ENCODE measurements at regions not wholly inside any gene's neighbourhood (a gene's known extent, or its start where the extent isn't known, plus 50 kb on each side); places are given as distances from the start of the nearest gene placed in this dataset.

- TF ChIP-seq ZNF114 (tag by site-specific recombination; IDR thresholded peaks at IDR 0.05) (no peak), INSM2 (tag by site-specific recombination; IDR thresholded peaks at IDR 0.05) (0 out of 2 replicates have a peak, but pooled peaks have one; percentile 29), ZNF423 (tag by site-specific recombination; IDR thresholded peaks at IDR 0.05) (no peak), ZNF600 (tag by site-specific recombination; IDR thresholded peaks at IDR 0.05) (0 out of 2 replicates have a peak, but pooled peaks have one; percentile 20), GFI1B (tag by site-specific recombination; IDR thresholded peaks at IDR 0.05) (peak; percentile 35; the same call in 1 of the 2 replicates), ZNF366 (tag by site-specific recombination; conservative IDR thresholded peaks at IDR 0.05) (peak; percentile 35; the same call in 1 of the 2 replicates), ZNF660 (tag by site-specific recombination; IDR thresholded peaks at IDR 0.05) (no peak), ZNF184 (tag by site-specific recombination; IDR thresholded peaks at IDR 0.05) (no peak; the same call in 1 of the 2 replicates), ZNF426 (tag by site-specific recombination; IDR thresholded peaks at IDR 0.05) (no peak), ZBTB21 (tag by site-specific recombination; IDR thresholded peaks at IDR 0.05) (no peak), ZNF138 (tag by site-specific recombination; IDR thresholded peaks at IDR 0.05; ENCODE audit: borderline replicate concordance) (no peak), ZNF335 (tag by site-specific recombination; conservative IDR thresholded peaks at IDR 0.05) (peak; percentile 48), REPIN1 (tag by site-specific recombination; IDR thresholded peaks at IDR 0.05; ENCODE audit: low read depth) (no peak), HIC1 (tag by site-specific recombination; IDR thresholded peaks at IDR 0.05) (peak; percentile 51), ZNF544 (tag by site-specific recombination; IDR thresholded peaks at IDR 0.05) (no peak), ZNF548 (tag by site-specific recombination; IDR thresholded peaks at IDR 0.05) (no peak), OSR2 (tag by site-specific recombination; IDR thresholded peaks at IDR 0.05) (0 out of 2 replicates have a peak, but pooled peaks have one; percentile 56), ZNF16 (tag by site-specific recombination; IDR thresholded peaks at IDR 0.05; ENCODE audit: low read depth) (no peak), SP7 (tag by site-specific recombination; IDR thresholded peaks at IDR 0.05) (0 out of 2 replicates have a peak, but pooled peaks have one; percentile 31), ZNF266 (tag by site-specific recombination; IDR thresholded peaks at IDR 0.05; ENCODE audit: low read depth) (no peak), KLF10 (tag by site-specific recombination; IDR thresholded peaks at IDR 0.05) (no peak), ZIC2 (tag by site-specific recombination; IDR thresholded peaks at IDR 0.05) (peak; percentile 41; the same call in 1 of the 2 replicates), HOXD13 (CRISPR knock-in tag; IDR thresholded peaks at IDR 0.05; ENCODE audit: borderline replicate concordance) (no peak), BCL6B (tag by site-specific recombination; IDR thresholded peaks at IDR 0.05) (no peak), ZNF837 (tag by site-specific recombination; IDR thresholded peaks at IDR 0.05) (no peak), ZNF157 (tag by site-specific recombination; IDR thresholded peaks at IDR 0.05) (no peak), ZNF664 (tag by site-specific recombination; IDR thresholded peaks at IDR 0.05) (no peak), ZNF416 (tag by site-specific recombination; IDR thresholded peaks at IDR 0.05) (no peak)
- TF ChIP-seq, protein P1, sequence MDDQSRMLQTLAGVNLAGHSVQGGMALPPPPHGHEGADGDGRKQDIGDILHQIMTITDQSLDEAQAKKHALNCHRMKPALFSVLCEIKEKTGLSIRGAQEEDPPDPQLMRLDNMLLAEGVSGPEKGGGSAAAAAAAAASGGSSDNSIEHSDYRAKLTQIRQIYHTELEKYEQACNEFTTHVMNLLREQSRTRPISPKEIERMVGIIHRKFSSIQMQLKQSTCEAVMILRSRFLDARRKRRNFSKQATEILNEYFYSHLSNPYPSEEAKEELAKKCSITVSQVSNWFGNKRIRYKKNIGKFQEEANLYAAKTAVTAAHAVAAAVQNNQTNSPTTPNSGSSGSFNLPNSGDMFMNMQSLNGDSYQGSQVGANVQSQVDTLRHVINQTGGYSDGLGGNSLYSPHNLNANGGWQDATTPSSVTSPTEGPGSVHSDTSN (CRISPR knock-in tag; IDR thresholded peaks at IDR 0.05), result no peak
- TF ChIP-seq, protein P2, sequence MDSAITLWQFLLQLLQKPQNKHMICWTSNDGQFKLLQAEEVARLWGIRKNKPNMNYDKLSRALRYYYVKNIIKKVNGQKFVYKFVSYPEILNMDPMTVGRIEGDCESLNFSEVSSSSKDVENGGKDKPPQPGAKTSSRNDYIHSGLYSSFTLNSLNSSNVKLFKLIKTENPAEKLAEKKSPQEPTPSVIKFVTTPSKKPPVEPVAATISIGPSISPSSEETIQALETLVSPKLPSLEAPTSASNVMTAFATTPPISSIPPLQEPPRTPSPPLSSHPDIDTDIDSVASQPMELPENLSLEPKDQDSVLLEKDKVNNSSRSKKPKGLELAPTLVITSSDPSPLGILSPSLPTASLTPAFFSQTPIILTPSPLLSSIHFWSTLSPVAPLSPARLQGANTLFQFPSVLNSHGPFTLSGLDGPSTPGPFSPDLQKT (IDR thresholded peaks at IDR 0.05; ENCODE audit: borderline replicate concordance, low read depth, low read length), result no peak
- TF ChIP-seq, protein P3, sequence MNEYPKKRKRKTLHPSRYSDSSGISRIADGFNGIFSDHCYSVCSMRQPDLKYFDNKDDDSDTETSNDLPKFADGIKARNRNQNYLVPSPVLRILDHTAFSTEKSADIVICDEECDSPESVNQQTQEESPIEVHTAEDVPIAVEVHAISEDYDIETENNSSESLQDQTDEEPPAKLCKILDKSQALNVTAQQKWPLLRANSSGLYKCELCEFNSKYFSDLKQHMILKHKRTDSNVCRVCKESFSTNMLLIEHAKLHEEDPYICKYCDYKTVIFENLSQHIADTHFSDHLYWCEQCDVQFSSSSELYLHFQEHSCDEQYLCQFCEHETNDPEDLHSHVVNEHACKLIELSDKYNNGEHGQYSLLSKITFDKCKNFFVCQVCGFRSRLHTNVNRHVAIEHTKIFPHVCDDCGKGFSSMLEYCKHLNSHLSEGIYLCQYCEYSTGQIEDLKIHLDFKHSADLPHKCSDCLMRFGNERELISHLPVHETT (tag by site-specific recombination; IDR thresholded peaks at IDR 0.05), result 0 out of 2 replicates have a peak, but pooled peaks have one; percentile 49
These were observed 56.3 kb upstream of the KCNA5 start (continued) for GRCh38 chr12:4987076-4988046.

Data from HEK293 (cell line).